AG04449 (cell line): ENCODE measurements at regions not wholly inside any gene's neighbourhood (a gene's known extent, or its start where the extent isn't known, plus 50 kb on each side); places are given as distances from the start of the nearest gene placed in this dataset.
A peak's percentile ranks its signal among the peaks of the same experiment; 100 is the strongest.

Experiments
- CTCF ChIA-PET: fragments of 350-600 bp; formaldehyde crosslinking; extraction: SDS; loops from one replicate; lab custom pipeline; 2021; ENCODE audit warnings: antibody characterized with exemption; lab: Yijun Ruan, JAX
- POLR2A ChIA-PET: fragments of 400-600, 350-600 bp; formaldehyde crosslinking; extraction: SDS; loops from one replicate; lab custom pipeline; 2020; ENCODE audit warnings: antibody characterized with exemption, inconsistent platforms; lab: Yijun Ruan, JAX
- DNase-seq: peaks from one replicate; pipeline ENCODE4 v3.0.0-alpha.2; 2010; ENCODE audit warnings: low read depth, low spot score
- H3K4me3 ChIP-seq: 2 replicates; pipeline ENCODE4 v1.5.1; 2011; ENCODE audit warnings: low read depth, mild to moderate bottlenecking, control low read depth, low read length
- CTCF ChIP-seq: IDR thresholded peaks from one replicate; pipeline ENCODE4 v1.5.1; 2011; ENCODE audit warnings: mild to moderate bottlenecking, moderate library complexity, low read length, control low read depth, inconsistent platforms; ENCODE audit not compliant: insufficient read depth; ENCODE audit errors: missing control alignments

- ChIA-PET CTCF (no interaction called here), POLR2A (no interaction called here)
- no peak for TF ChIP-seq CTCF
- H3K4me3 ChIP-seq: no peak overlapping the region
- no peak for DNase-seq
Measured at GRCh38 chr7:106357675-106358074, 72.9 kb upstream of the NAMPT start.

- CTCF ChIA-PET: no interaction called here
- POLR2A ChIA-PET: no interaction called here
Measured at GRCh38 chr7:106354822-106355221, 70.0 kb upstream of the NAMPT start.

GRCh38 chr7:106353944-106354343, 69.2 kb upstream of the NAMPT start:
- H3K4me3 ChIP-seq: no peak overlapping the region
- no peak for DNase-seq
- POLR2A ChIA-PET: no interaction called here
- CTCF ChIA-PET: no interaction called here
- TF ChIP-seq CTCF: no peak

More at GRCh38 chr7:106354822-106355221, 70.0 kb upstream of the NAMPT start:
- TF ChIP-seq CTCF: no peak
- DNase-seq: no peak
- H3K4me3 ChIP-seq: no peak overlapping the region

- ChIA-PET CTCF (no interaction called here), POLR2A (no interaction called here)
- TF ChIP-seq CTCF: no peak
- no peak overlapping the region for H3K4me3 ChIP-seq
- no peak for DNase-seq
Measured at GRCh38 chr7:106348231-106348630, 63.4 kb upstream of the NAMPT start.

- CTCF ChIA-PET: no interaction called here
- POLR2A ChIA-PET: no interaction called here
- H3K4me3 ChIP-seq: no peak overlapping the region
- no peak for TF ChIP-seq CTCF
- no peak for DNase-seq
Measured at GRCh38 chr7:106347229-106347833, 62.5 kb upstream of the NAMPT start.

- POLR2A ChIA-PET: no interaction called here
- no peak for TF ChIP-seq CTCF
- no peak overlapping the region for H3K4me3 ChIP-seq
- CTCF ChIA-PET: interaction anchor here (1.7 kb wide), 1 partner anchor 15 kb away, joined by 5 read pairs; no protein-coding TSS in a partner anchor
- DNase-seq: peak; percentile 82
Measured at GRCh38 chr7:106346678-106347217, 62.0 kb upstream of the NAMPT start.
